ENCODE measurements at regions not wholly inside any gene's neighbourhood (a gene's known extent, or its start where the extent isn't known, plus 50 kb on each side); places are given as distances from the start of the nearest gene placed in this dataset.

GRCh38 chr3:168747697-168748096 is 652.0 kb upstream of the GOLIM4 start:
- Mint-ChIP-seq H3K27me3 (no peaks in the 10 kb centered on the region), H3K4me1 (ENCODE audit: unreplicated experiment) (no peaks in the 10 kb centered on the region), H3K36me3 (no peaks in the 10 kb centered on the region), H3K9me3 (peaks cover 5% of the 10 kb centered on the region), H3K27ac (no peak overlapping the region), H3K4me3 (no peak overlapping the region)
- TF ChIP-seq, protein P1, sequence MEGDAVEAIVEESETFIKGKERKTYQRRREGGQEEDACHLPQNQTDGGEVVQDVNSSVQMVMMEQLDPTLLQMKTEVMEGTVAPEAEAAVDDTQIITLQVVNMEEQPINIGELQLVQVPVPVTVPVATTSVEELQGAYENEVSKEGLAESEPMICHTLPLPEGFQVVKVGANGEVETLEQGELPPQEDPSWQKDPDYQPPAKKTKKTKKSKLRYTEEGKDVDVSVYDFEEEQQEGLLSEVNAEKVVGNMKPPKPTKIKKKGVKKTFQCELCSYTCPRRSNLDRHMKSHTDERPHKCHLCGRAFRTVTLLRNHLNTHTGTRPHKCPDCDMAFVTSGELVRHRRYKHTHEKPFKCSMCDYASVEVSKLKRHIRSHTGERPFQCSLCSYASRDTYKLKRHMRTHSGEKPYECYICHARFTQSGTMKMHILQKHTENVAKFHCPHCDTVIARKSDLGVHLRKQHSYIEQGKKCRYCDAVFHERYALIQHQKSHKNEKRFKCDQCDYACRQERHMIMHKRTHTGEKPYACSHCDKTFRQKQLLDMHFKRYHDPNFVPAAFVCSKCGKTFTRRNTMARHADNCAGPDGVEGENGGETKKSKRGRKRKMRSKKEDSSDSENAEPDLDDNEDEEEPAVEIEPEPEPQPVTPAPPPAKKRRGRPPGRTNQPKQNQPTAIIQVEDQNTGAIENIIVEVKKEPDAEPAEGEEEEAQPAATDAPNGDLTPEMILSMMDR (conservative IDR thresholded peaks at IDR 0.05): no peak
- no peak for DNase-seq (ENCODE audit: extremely low spot score, unreplicated experiment)

DNA sequence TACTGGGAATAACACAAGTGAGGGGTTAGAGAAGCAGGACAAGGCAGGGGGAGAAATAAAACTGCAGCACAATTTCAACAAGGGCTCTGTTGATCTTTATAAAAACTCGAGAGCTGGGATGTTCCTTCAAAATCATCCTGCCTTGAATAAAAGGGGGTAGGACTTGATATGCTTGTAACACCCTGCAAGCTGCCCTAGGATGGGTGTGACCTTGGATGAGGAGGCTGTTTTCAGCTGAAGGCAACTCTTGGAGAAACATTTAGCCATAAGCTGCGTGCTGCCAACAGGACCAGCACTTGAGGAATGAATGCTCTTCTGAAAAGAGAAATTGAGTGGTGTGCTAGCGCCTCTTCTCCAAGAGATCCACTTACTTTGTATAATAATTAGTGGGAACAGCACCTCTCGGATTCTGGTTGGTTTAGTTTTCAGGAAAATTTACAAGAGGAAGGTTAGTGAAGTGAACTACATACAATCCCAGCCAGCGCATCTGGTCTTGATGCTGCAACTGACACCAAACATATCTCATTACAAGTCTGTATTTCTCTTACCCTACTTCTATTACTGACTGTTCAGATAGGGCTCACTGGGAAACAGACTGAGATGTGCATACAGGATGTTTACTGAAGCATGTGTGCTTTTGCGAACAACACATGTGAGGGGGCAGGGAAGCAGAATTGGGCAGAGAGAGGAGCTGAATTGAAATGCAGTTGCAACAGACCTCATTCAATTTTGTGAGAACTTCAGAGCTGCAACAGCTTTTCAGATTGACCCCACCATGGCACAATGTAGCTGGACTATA is 643.0 kb upstream of the GOLIM4 start:
- Mint-ChIP-seq H3K4me3 (no peak overlapping the region), H3K27me3 (no peaks in the 10 kb centered on the region), H3K36me3 (no peaks in the 10 kb centered on the region), H3K9me3 (peaks cover 14% of the 10 kb centered on the region), H3K4me1 (ENCODE audit: unreplicated experiment) (no peaks in the 10 kb centered on the region), H3K27ac (no peak overlapping the region)
- DNase-seq (ENCODE audit: extremely low spot score, unreplicated experiment): no peak
- TF ChIP-seq, protein P1 (conservative IDR thresholded peaks at IDR 0.05): no peak

GRCh38 chr3:168736202-168736601 is 640.5 kb upstream of the GOLIM4 start:
- H3K27me3 Mint-ChIP-seq: no peaks in the 10 kb centered on the region
- peaks cover 4% of the 10 kb centered on the region for H3K36me3 Mint-ChIP-seq
- peaks cover 19% of the 10 kb centered on the region for H3K9me3 Mint-ChIP-seq
- H3K27ac Mint-ChIP-seq: no peak overlapping the region
- H3K4me3 Mint-ChIP-seq: no peak overlapping the region
- DNase-seq (ENCODE audit: extremely low spot score, unreplicated experiment): no peak
- no peaks in the 10 kb centered on the region for H3K4me1 Mint-ChIP-seq (ENCODE audit: unreplicated experiment)
- TF ChIP-seq, protein P1 (conservative IDR thresholded peaks at IDR 0.05): no peak

DNA sequence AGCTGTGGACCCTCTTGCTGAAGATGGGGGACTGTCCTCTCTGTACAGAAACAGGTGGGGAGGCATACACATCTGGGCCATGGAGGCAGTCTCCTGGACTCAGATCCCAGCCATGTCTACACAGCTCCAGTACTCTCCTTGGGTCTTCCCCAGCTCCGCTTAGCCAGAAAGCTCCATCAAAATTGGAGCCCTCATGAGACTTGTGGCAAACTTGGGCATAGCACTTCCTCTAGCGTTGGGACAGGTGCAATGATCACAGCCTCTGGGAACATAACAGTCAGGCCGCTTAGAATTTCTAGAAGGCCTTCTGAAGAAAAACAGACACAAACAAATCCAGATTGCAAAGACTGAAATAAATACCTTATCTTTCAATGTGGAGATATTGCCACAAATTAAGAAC is 634.3 kb upstream of the GOLIM4 start:
- Mint-ChIP-seq H3K9me3 (peaks cover 16% of the 10 kb centered on the region), H3K36me3 (peaks cover 4% of the 10 kb centered on the region), H3K4me1 (ENCODE audit: unreplicated experiment) (no peaks in the 10 kb centered on the region), H3K27me3 (no peaks in the 10 kb centered on the region), H3K27ac (no peak overlapping the region), H3K4me3 (no peak overlapping the region)
- DNase-seq (ENCODE audit: extremely low spot score, unreplicated experiment): no peak
- TF ChIP-seq, protein P1 (conservative IDR thresholded peaks at IDR 0.05): no peak

GRCh38 chr3:168722091-168722490 is 626.4 kb upstream of the GOLIM4 start:
- no peak for DNase-seq (ENCODE audit: extremely low spot score, unreplicated experiment)
- no peak overlapping the region for H3K4me3 Mint-ChIP-seq
- H3K27me3 Mint-ChIP-seq: no peaks in the 10 kb centered on the region
- H3K4me1 Mint-ChIP-seq (ENCODE audit: unreplicated experiment): no peaks in the 10 kb centered on the region
- H3K27ac Mint-ChIP-seq: no peak overlapping the region
- TF ChIP-seq, protein P1 (conservative IDR thresholded peaks at IDR 0.05): no peak
- no peaks in the 10 kb centered on the region for H3K36me3 Mint-ChIP-seq
- H3K9me3 Mint-ChIP-seq: no peaks in the 10 kb centered on the region
